T-helper 1 cell (primary cell): ENCODE measurements at regions not wholly inside any gene's neighbourhood (a gene's known extent, or its start where the extent isn't known, plus 50 kb on each side); places are given as distances from the start of the nearest gene placed in this dataset.
A peak's percentile ranks its signal among the peaks of the same experiment; 100 is the strongest.

Source experiments
- DNase-seq, 5 donors: peaks; one replicate each; pipeline ENCODE4 v3.0.0-alpha.2; 2012 to 2020

GRCh38 chr5:56508249-56508648, 275.1 kb upstream of the ANKRD55 start:
- no peak for DNase-seq

- no peak for DNase-seq
Observed at GRCh38 chr5:56507351-56507930, 274.3 kb upstream of the ANKRD55 start.

- DNase-seq = no peak
Observed at GRCh38 chr5:56506211-56506965, 273.3 kb upstream of the ANKRD55 start.

- DNase-seq = no peak
Observed at GRCh38 chr5:56503929-56504328, 270.8 kb upstream of the ANKRD55 start.

- DNase-seq = no peak
Observed at GRCh38 chr5:56501781-56502557, 268.8 kb upstream of the ANKRD55 start.

- no peak for DNase-seq
Observed at GRCh38 chr5:56499901-56500300, 266.8 kb upstream of the ANKRD55 start.

- no peak for DNase-seq
Observed at GRCh38 chr5:56499491-56499890, 266.4 kb upstream of the ANKRD55 start.

- no peak for DNase-seq
Observed at GRCh38 chr5:56498759-56499395, 265.7 kb upstream of the ANKRD55 start.

- no peak for DNase-seq
Observed at GRCh38 chr5:56496581-56497063, 263.5 kb upstream of the ANKRD55 start.

- DNase-seq = no peak
Observed at GRCh38 chr5:56494300-56494731, 261.2 kb upstream of the ANKRD55 start.

GRCh38 chr5:56493766-56494165, 260.6 kb upstream of the ANKRD55 start:
- DNase-seq = no peak

- no peak for DNase-seq
Observed at GRCh38 chr5:56493308-56493707, 260.2 kb upstream of the ANKRD55 start.

- no peak for DNase-seq
Observed at GRCh38 chr5:56492812-56493211, 259.7 kb upstream of the ANKRD55 start.

GRCh38 chr5:56490971-56491468, 257.9 kb upstream of the ANKRD55 start:
- DNase-seq = peak in 1 of 5 donors; percentile 15

GRCh38 chr5:56489272-56489671, 256.1 kb upstream of the ANKRD55 start:
- DNase-seq = no peak

GRCh38 chr5:56487528-56488115, 254.5 kb upstream of the ANKRD55 start:
- DNase-seq = no peak

GRCh38 chr5:56482363-56482762, 249.2 kb upstream of the ANKRD55 start:
- DNase-seq = no peak

GRCh38 chr5:56481428-56482357, 248.6 kb upstream of the ANKRD55 start:
- peak in 1 of 5 donors; percentile 41 for DNase-seq

GRCh38 chr5:56480705-56481427, 247.7 kb upstream of the ANKRD55 start:
- DNase-seq = peak in 3 of 5 donors; percentile 10 to 30 (median 29)

GRCh38 chr5:56480078-56480704, 247.1 kb upstream of the ANKRD55 start:
- peak in 2 of 5 donors; percentile 10 to 54 for DNase-seq
